Transverse colon (tissue), 4 donors: ENCODE measurements at regions not wholly inside any gene's neighbourhood (a gene's known extent, or its start where the extent isn't known, plus 50 kb on each side); places are given as distances from the start of the nearest gene placed in this dataset.

Experiments
- DNase-seq: peaks from one replicate; pipeline ENCODE4 v3.0.0-alpha.2; 2019
- H3K27ac ChIP-seq, 4 donors: fragments of 200-600 bp; sonication (generic); 2 replicates each; pipeline ENCODE4 v1.5.1; 2016 to 2018; ENCODE audit warnings: inconsistent platforms in 4 of 4
- H3K27me3 ChIP-seq: fragments of 200-600 bp; sonication (generic); 2 replicates; pipeline ENCODE4 v1.5.1; 2017; ENCODE audit warnings: inconsistent platforms
- H3K36me3 ChIP-seq, 4 donors: fragments of 200-600 bp; sonication (generic); 2 replicates each; pipeline ENCODE4 v1.5.1; 2017 to 2019; ENCODE audit warnings: inconsistent platforms in 4 of 4
- H3K4me1 ChIP-seq, 4 donors: fragments of 200-600 bp; sonication (generic); 2 replicates each; pipeline ENCODE4 v1.5.1; 2017 to 2020; ENCODE audit warnings: inconsistent platforms in 4 of 4
- H3K4me3 ChIP-seq, 4 donors: fragments of 200-600 bp; sonication (generic); 1 replicate in 1 of 4; 2 replicates in 3 of 4; pipeline versions ENCODE4 v1.5.1 to v1.6.1; 2017 to 2019; ENCODE audit warnings: inconsistent platforms in 4 of 4
- H3K9me3 ChIP-seq, 2 donors: fragments of 200-600 bp; sonication (generic); 2 replicates each; pipeline ENCODE4 v1.5.1; 2017 to 2019; ENCODE audit warnings: inconsistent platforms in 2 of 2
- CTCF ChIP-seq, 5 experiments: fragments of 200-600 bp in 3 of 5; fragments of 450-650 bp in 2 of 5; sonication (generic) in 3 of 5; IDR thresholded peaks; 1 replicate in 2 of 5; 2 replicates in 3 of 5; pipeline ENCODE4 v1.5.1; 2016 to 2017; ENCODE audit warnings: antibody characterized with exemption in 5 of 5, inconsistent platforms in 3 of 5, mild to moderate bottlenecking in 2 of 5, moderate library complexity in 1 of 5
- EP300 ChIP-seq: sonication (generic); formaldehyde crosslinking; IDR thresholded peaks from one replicate; pipeline ENCODE4 v1.6.1; 2017; ENCODE audit warnings: antibody characterized with exemption, low read depth
- POLR2A ChIP-seq: fragments of 450-650 bp; IDR thresholded peaks from one replicate; pipeline ENCODE4 v1.6.1; 2016; ENCODE audit warnings: antibody characterized with exemption, mild to moderate bottlenecking, moderate library complexity
- POLR2AphosphoS5 ChIP-seq, 3 donors: sonication (generic); formaldehyde crosslinking; IDR thresholded peaks; one replicate each; pipeline ENCODE4 v1.6.1; 2016; ENCODE audit warnings: antibody characterized with exemption in 3 of 3
- WGBS, 2 donors: methylation state at CpG; one replicate each; pipeline ENCODE4 v1.1.5; 2018; ENCODE audit warnings: low coverage in 1 of 2; 5-methylcytosine and 5-hydroxymethylcytosine counted together
- in situ Hi-C, 4 donors: fragments of 200-750 bp; cut with MboI; loops; one replicate each; pipeline versions ENCODE4 v1.15.0 to v1.15.1; 2017; ENCODE audit warnings: low sequenced_read_pairs in 3 of 4, low pct_ligation_motif_present in 1 of 4, low pct_unique_long_range_greater_than_20kb in 1 of 4
- intact Hi-C: fragments of 100-400 bp; cut with DNase I; formaldehyde crosslinking; loops from one replicate; pipeline ENCODE4 v1.15.1; 2023; ENCODE audit warnings: low total_unique reads

GRCh38 chr13:76338003-76338402 is 548.2 kb downstream of the KCTD12 start:
- no peak for DNase-seq
- in situ Hi-C loops, result no loop called here

GRCh38 chr13:76336889-76337844 is 549.0 kb downstream of the KCTD12 start:
- Histone ChIP-seq H3K36me3 (no peaks in the 10 kb centered on the region), H3K4me3 (no peak overlapping the region), H3K4me1 (no peaks in the 10 kb centered on the region), H3K27me3 (no peaks in the 10 kb centered on the region), H3K27ac (no peak overlapping the region), H3K9me3 (no peaks in the 10 kb centered on the region)
- intact Hi-C loops (no loop called here), in situ Hi-C loops (no loop called here)
- WGBS, 2 donors, result 65 to 71% methylated on average over 2 of the region's 2 CpGs
- TF ChIP-seq POLR2AphosphoS5 (IDR thresholded peaks at IDR 0.05), result peak in 1 of 3 donors; percentile 19
- TF ChIP-seq CTCF (IDR thresholded peaks at IDR 0.05), result no peak
- no peak for TF ChIP-seq EP300
- DNase-seq, result no peak

More at GRCh38 chr13:76338003-76338402, 548.2 kb downstream of the KCTD12 start:
- Histone ChIP-seq H3K9me3 (no peaks in the 10 kb centered on the region), H3K4me1 (no peaks in the 10 kb centered on the region), H3K4me3 (no peak overlapping the region), H3K27ac (no peak overlapping the region), H3K27me3 (no peaks in the 10 kb centered on the region), H3K36me3 (no peaks in the 10 kb centered on the region)
- intact Hi-C loops, result no loop called here
- TF ChIP-seq CTCF (IDR thresholded peaks at IDR 0.05) (no peak), POLR2AphosphoS5 (IDR thresholded peaks at IDR 0.05) (no peak), EP300 (no peak), POLR2A (no peak)
- WGBS, 2 donors, result 79 to 83% methylated on average over 2 of the region's 2 CpGs

GRCh38 chr13:76335463-76335862 is 550.7 kb downstream of the KCTD12 start:
- in situ Hi-C loops (no loop called here), intact Hi-C loops (no loop called here)
- Histone ChIP-seq H3K27ac (no peak overlapping the region), H3K4me3 (no peak overlapping the region), H3K9me3 (no peaks in the 10 kb centered on the region), H3K36me3 (no peaks in the 10 kb centered on the region), H3K27me3 (no peaks in the 10 kb centered on the region), H3K4me1 (no peaks in the 10 kb centered on the region)
- TF ChIP-seq EP300, result no peak
- TF ChIP-seq POLR2AphosphoS5 (IDR thresholded peaks at IDR 0.05), result no peak
- TF ChIP-seq CTCF (IDR thresholded peaks at IDR 0.05), result no peak
- no peak for TF ChIP-seq POLR2A
- DNase-seq, result no peak

GRCh38 chr13:76331943-76332712 is 554.1 kb downstream of the KCTD12 start:
- intact Hi-C loops, result no loop called here
- in situ Hi-C loops, result no loop called here
- Histone ChIP-seq H3K36me3 (no peaks in the 10 kb centered on the region), H3K27ac (peak overlapping the region in 1 of 4 donors; percentile 15), H3K4me1 (no peaks in the 10 kb centered on the region), H3K9me3 (no peaks in the 10 kb centered on the region), H3K4me3 (no peak overlapping the region), H3K27me3 (no peaks in the 10 kb centered on the region)
- TF ChIP-seq POLR2A, result no peak
- no peak for TF ChIP-seq EP300
- no peak for TF ChIP-seq CTCF (IDR thresholded peaks at IDR 0.05)
- no peak for TF ChIP-seq POLR2AphosphoS5 (IDR thresholded peaks at IDR 0.05)
- WGBS, 2 donors, result 10 to 17% methylated on average over 1 of the region's 1 CpG
- DNase-seq, result no peak
